ENCODE measurements at regions not wholly inside any gene's neighbourhood (a gene's known extent, or its start where the extent isn't known, plus 50 kb on each side); places are given as distances from the start of the nearest gene placed in this dataset.

DNA sequence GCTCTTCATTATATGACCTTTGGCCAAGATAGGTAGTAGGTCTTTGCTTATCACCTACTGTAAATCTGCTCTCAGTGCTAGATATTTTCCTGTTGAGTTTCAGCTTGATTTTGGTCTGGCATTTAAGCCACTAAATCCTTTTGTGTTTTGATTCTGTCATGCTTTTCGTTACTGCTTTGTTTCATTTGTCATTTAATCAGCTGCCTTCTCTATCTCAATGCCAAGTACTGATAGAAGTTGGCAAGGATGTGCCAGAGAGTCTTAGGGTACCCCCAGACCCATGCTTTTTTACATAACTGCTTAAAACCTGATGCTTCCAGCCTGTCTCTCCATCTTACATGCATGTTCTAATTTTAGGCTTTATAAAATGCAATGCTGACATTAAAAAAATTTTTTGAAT lies 300.1 kb upstream of the SASH1 start:
- POLR2A ChIA-PET, result no interaction called here
- TF ChIP-seq, protein P1, sequence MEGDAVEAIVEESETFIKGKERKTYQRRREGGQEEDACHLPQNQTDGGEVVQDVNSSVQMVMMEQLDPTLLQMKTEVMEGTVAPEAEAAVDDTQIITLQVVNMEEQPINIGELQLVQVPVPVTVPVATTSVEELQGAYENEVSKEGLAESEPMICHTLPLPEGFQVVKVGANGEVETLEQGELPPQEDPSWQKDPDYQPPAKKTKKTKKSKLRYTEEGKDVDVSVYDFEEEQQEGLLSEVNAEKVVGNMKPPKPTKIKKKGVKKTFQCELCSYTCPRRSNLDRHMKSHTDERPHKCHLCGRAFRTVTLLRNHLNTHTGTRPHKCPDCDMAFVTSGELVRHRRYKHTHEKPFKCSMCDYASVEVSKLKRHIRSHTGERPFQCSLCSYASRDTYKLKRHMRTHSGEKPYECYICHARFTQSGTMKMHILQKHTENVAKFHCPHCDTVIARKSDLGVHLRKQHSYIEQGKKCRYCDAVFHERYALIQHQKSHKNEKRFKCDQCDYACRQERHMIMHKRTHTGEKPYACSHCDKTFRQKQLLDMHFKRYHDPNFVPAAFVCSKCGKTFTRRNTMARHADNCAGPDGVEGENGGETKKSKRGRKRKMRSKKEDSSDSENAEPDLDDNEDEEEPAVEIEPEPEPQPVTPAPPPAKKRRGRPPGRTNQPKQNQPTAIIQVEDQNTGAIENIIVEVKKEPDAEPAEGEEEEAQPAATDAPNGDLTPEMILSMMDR (IDR thresholded peaks at IDR 0.05; ENCODE audit: control extremely low read depth, extremely low read depth, low read depth, missing control alignments), result no peak
- no peak for DNase-seq (ENCODE audit: extremely low spot score)
- CTCF ChIA-PET, result interaction anchor here (1.0 kb wide), 1 partner anchor 9 kb away, joined by 3 read pairs; no protein-coding TSS in a partner anchor

DNA sequence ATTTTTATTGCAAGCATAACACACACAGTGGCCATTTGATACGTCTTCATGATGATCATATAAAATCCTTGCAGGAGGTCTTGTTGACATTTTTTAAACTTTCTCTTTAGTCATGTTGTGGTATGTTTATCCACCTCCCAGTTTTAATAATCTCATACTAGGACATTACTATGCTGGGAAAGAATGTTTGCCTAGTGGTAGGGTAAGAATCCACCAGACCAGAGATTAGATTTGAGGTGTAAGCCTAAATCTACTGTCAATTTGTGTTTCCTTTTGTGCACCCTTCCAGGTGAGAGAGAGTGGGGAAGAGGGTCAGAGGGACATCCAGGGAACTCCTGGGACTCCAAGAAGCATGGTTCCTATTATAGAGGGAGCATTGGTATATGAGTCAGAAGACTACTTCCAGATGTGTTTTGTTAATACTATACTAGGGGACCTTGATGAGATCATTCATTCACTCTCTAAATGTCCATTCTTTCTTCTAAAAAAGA lies 298.3 kb upstream of the SASH1 start:
- CTCF ChIA-PET, result no interaction called here
- DNase-seq (ENCODE audit: extremely low spot score), result no peak
- POLR2A ChIA-PET, result no interaction called here

DNA sequence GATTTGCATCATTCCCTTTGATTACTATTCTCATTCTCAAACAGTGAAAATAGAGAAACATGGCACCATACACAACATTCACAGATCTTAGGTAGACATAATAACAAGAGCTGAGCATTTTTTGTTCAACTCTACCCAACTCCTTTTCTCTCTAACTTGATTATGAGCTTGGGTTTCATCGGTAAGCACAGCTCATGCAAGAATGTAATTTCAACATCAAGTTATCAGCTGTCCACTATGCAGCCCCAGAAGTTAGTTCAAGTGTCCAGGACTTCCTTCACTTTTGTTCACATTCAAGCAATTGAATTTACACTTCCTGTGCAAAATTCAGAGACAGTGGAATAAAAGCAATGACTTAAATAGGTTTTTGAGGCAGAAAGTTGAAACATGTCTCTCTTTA lies 297.7 kb upstream of the SASH1 start:
- DNase-seq (ENCODE audit: extremely low spot score), result no peak
- POLR2A ChIA-PET, result no interaction called here
- TF ChIP-seq, protein P1 (IDR thresholded peaks at IDR 0.05; ENCODE audit: control extremely low read depth, extremely low read depth, low read depth, missing control alignments), result no peak
- CTCF ChIA-PET, result no interaction called here

More for the DNA sequence above, 298.3 kb upstream of the SASH1 start:
- TF ChIP-seq, protein P1 (IDR thresholded peaks at IDR 0.05; ENCODE audit: control extremely low read depth, extremely low read depth, low read depth, missing control alignments), result no peak

DNA sequence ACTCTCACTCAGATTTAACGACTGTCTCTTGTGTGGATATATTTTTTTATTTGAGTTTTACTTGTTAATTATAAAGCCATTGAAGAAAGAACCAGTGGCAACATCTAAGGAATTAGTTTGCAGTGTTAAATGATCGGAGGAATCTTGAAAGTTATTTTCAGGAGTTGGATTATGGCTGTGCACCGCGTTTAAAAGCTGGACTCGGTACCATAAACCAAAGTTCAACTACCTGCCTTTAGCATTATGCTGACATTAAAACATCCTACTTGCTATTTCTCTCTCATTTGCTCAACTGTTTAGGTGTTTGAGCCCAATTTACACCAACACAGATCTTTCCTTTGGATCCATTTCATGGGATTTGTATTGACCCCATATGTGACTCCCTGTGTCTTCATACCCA lies 289.4 kb upstream of the SASH1 start:
- CTCF ChIA-PET, result no interaction called here
- POLR2A ChIA-PET, result no interaction called here
- TF ChIP-seq, protein P1 (IDR thresholded peaks at IDR 0.05; ENCODE audit: control extremely low read depth, extremely low read depth, low read depth, missing control alignments), result no peak
- DNase-seq (ENCODE audit: extremely low spot score), result no peak

DNA sequence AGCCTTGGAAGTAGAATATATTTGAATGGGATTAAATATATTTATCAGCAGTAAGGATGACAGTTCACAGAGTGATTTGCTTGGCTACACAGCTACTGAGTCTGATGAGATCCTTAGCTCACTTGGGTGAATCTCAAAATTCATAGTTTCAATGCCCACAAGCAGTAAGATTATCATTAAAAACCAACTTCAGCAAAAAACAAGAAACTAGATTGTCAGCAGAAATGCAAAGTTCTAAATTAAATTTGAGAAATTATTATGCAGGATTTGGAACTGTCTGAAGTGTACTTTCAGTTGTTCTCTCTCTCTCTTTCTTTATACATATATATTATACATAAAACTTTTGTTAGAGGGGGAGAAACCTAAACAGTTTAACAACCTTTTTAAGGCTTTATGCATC lies 288.8 kb upstream of the SASH1 start:
- DNase-seq (ENCODE audit: extremely low spot score), result no peak
- CTCF ChIA-PET, result no interaction called here
- POLR2A ChIA-PET, result no interaction called here
- TF ChIP-seq, protein P1 (IDR thresholded peaks at IDR 0.05; ENCODE audit: control extremely low read depth, extremely low read depth, low read depth, missing control alignments), result no peak

DNA sequence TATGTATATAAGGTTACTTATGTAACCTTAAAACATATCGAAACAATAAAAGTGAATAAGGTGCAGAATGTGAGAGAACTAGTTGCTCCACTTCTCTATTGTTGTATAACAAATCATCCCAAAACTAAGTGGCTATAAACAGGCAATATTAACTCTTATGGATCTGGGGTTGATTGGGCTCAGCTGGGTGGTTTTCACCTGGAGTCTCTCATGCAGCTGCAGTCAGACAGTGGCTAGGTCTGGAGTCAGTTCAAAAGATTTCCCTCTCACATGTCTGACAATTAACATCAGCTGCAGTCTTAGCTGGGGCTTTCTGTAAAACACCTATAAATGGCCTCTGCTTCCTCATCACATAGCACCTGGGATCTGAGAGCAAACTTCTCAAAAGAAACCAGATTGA lies 288.4 kb upstream of the SASH1 start:
- no peak for DNase-seq (ENCODE audit: extremely low spot score)
- TF ChIP-seq, protein P1 (IDR thresholded peaks at IDR 0.05; ENCODE audit: control extremely low read depth, extremely low read depth, low read depth, missing control alignments), result no peak
- POLR2A ChIA-PET, result no interaction called here
- CTCF ChIA-PET, result no interaction called here

DNA sequence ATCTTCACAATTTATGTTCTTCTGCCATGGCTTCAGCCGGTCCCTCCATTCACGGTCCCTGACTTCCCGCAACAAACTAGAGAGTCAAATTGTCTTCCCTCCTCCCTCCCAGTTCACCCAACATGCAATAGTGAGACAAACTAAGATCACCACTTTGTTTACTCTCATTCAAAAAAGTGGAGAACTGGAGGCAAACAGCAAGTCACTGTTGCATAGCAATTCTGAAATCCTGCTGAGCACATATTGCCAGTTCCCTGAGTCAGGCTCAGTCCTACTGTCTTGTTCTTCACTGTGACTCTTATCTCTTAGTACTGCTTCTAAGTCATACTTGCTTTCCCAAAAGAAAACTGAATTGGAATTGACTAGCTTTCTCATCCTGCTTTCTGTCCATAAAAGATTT lies 287.2 kb upstream of the SASH1 start:
- POLR2A ChIA-PET, result no interaction called here
- CTCF ChIA-PET, result no interaction called here
- DNase-seq (ENCODE audit: extremely low spot score), result no peak
- TF ChIP-seq, protein P1 (IDR thresholded peaks at IDR 0.05; ENCODE audit: control extremely low read depth, extremely low read depth, low read depth, missing control alignments), result no peak

Measured in GM10248 (cell line).